IMR-90 (cell line): ENCODE measurements at regions not wholly inside any gene's neighbourhood (a gene's known extent, or its start where the extent isn't known, plus 50 kb on each side); places are given as distances from the start of the nearest gene placed in this dataset.

ENCODE experiments used
- RAD21 ChIP-seq: IDR thresholded peaks from 2 replicates; pipeline ENCODE4 v1.6.1; 2012; ENCODE audit warnings: low read length, improper control_type of control experiment
- RFX5 ChIP-seq: IDR thresholded peaks from 2 replicates; pipeline ENCODE4 v1.8.0; 2012; ENCODE audit warnings: low read depth, mild to moderate bottlenecking, low read length, moderate library complexity
- SMC3 ChIP-seq: fragments of 150-350 bp; IDR thresholded peaks from 2 replicates; pipeline ENCODE4 v1.6.1; 2016; ENCODE audit warnings: low read depth, mild to moderate bottlenecking, antibody characterized with exemption, low read length, moderate library complexity
- TF ChIP-seq, protein P1 (sequence below): conservative IDR thresholded peaks from 2 replicates; pipeline ENCODE4 v1.5.1; 2012; ENCODE audit warnings: mild to moderate bottlenecking, low read depth, low read length, improper control_type of control experiment
- TF ChIP-seq, protein P2 (sequence below): fragments of 150-350 bp; IDR thresholded peaks from 2 replicates; pipeline ENCODE4 v1.6.1; 2017; ENCODE audit warnings: mild to moderate bottlenecking, antibody characterized with exemption, low read length, low read depth
- TF ChIP-seq, protein P3 (sequence below): fragments of 150-350 bp; IDR thresholded peaks from 2 replicates; pipeline ENCODE4 v1.6.1; 2016; ENCODE audit warnings: low read depth, mild to moderate bottlenecking, low read length, moderate library complexity, borderline replicate concordance

DNA sequence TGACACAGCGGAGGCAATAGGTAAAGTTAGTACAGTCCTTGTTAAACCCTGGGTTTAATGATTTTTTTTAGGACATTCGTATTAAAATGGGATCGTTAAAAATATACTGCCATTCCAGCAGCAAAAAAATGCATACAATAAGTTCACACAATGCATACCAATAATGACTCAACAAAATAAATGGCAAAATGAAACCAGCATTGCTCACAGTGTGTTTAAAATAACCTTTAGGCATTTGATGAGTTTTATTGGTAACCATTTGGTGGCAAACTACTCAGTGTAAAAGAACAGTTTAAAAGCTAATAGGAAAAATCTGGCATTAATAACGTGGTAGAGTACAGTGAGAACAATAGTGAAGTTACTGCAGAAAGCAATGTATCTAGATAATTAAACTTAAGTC is 539.0 kb upstream of the PIK3C3 start:
- no peak for TF ChIP-seq SMC3
- TF ChIP-seq, protein P1, sequence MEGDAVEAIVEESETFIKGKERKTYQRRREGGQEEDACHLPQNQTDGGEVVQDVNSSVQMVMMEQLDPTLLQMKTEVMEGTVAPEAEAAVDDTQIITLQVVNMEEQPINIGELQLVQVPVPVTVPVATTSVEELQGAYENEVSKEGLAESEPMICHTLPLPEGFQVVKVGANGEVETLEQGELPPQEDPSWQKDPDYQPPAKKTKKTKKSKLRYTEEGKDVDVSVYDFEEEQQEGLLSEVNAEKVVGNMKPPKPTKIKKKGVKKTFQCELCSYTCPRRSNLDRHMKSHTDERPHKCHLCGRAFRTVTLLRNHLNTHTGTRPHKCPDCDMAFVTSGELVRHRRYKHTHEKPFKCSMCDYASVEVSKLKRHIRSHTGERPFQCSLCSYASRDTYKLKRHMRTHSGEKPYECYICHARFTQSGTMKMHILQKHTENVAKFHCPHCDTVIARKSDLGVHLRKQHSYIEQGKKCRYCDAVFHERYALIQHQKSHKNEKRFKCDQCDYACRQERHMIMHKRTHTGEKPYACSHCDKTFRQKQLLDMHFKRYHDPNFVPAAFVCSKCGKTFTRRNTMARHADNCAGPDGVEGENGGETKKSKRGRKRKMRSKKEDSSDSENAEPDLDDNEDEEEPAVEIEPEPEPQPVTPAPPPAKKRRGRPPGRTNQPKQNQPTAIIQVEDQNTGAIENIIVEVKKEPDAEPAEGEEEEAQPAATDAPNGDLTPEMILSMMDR, result no peak
- TF ChIP-seq, protein P2, sequence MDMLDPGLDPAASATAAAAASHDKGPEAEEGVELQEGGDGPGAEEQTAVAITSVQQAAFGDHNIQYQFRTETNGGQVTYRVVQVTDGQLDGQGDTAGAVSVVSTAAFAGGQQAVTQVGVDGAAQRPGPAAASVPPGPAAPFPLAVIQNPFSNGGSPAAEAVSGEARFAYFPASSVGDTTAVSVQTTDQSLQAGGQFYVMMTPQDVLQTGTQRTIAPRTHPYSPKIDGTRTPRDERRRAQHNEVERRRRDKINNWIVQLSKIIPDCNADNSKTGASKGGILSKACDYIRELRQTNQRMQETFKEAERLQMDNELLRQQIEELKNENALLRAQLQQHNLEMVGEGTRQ, result no peak
- TF ChIP-seq, protein P3, sequence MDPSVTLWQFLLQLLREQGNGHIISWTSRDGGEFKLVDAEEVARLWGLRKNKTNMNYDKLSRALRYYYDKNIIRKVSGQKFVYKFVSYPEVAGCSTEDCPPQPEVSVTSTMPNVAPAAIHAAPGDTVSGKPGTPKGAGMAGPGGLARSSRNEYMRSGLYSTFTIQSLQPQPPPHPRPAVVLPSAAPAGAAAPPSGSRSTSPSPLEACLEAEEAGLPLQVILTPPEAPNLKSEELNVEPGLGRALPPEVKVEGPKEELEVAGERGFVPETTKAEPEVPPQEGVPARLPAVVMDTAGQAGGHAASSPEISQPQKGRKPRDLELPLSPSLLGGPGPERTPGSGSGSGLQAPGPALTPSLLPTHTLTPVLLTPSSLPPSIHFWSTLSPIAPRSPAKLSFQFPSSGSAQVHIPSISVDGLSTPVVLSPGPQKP, result no peak
- TF ChIP-seq RFX5, result no peak
- TF ChIP-seq RAD21, result no peak
